ENCODE measurements at regions not wholly inside any gene's neighbourhood (a gene's known extent, or its start where the extent isn't known, plus 50 kb on each side); places are given as distances from the start of the nearest gene placed in this dataset.

GRCh38 chr2:174667250-174667860 lies 69.8 kb upstream of the WIPF1 start:
- no peak for TF ChIP-seq CTCF (IDR thresholded peaks at IDR 0.05)
- TF ChIP-seq POLR2A (IDR thresholded peaks at IDR 0.05), result no peak

Measured in prostate gland (tissue), 2 donors.